GM23248 (cell line): ENCODE measurements at regions not wholly inside any gene's neighbourhood (a gene's known extent, or its start where the extent isn't known, plus 50 kb on each side); places are given as distances from the start of the nearest gene placed in this dataset.

Experiments
- EZH2 ChIP-seq: fragments of 200-600 bp; sonication (generic); IDR thresholded peaks from 2 replicates; pipeline ENCODE4 v1.6.1; 2018; ENCODE audit warnings: antibody characterized with exemption, mild to moderate bottlenecking; ENCODE audit not compliant: insufficient read depth, poor library complexity, severe bottlenecking
- EZH2phosphoT487 ChIP-seq: fragments of 200-600 bp; sonication (generic); IDR thresholded peaks from 2 replicates; pipeline ENCODE4 v1.6.1; 2018; ENCODE audit warnings: antibody characterized with exemption, moderate library complexity, mild to moderate bottlenecking, low read depth; ENCODE audit not compliant: insufficient read depth

DNA sequence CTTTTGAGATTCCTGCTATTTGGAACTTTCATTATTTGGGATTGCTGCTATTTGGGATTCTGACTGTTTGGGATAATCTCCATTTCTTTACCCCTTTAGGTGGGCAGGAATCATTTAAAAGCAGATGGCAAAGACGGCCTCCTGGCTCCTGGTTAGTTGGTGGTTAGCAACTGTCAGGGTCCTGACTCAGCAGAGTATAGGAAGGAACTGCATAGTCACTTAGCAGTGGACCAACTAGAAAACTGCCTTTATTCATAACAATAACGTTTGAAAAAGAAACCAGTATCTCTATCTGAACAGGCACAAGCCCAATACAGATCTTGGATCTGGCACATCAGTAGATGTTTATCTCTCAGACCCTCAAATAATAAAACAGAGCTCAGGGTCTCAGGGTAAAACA lies 469.7 kb upstream of the FGF16 start:
- TF ChIP-seq EZH2phosphoT487, result no peak
- TF ChIP-seq EZH2, result no peak
